ENCODE measurements at regions not wholly inside any gene's neighbourhood (a gene's known extent, or its start where the extent isn't known, plus 50 kb on each side); places are given as distances from the start of the nearest gene placed in this dataset.

DNA sequence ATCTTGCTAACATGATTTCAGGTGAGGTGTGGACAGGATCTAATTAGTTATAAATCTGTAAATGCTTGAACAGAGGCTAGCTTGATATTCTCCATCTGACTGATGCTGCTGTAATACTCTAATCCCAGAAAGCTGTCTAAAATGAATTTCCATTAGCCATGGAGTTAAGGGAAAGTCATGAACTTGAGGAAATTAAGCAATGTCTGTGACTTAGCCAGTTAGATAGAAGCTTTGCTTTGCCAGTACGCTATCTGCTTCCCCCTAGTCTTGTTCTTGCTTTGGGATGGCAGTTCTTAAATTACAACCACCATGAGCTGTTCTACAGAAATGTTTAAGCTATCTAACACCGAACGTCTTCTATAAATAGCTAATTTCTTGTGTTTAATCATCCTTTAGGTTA, 195.7 kb downstream of the PRL start:
- dilution Hi-C loops (cut with MboI; ENCODE audit: extremely low pct_ligation_motif_present, low sequenced_read_pairs): no loop called here
- DNase-seq (ENCODE audit: low read depth, low spot score): no peak
- BruUV-seq (replicated peaks): no TSS peak
- no peak for FAIRE-seq
- Histone ChIP-seq H3K9ac (replicated peaks; ENCODE audit: extremely low read depth, insufficient read depth, low read length) (no peak overlapping the region), H3K36me3 (ENCODE audit: control insufficient read depth in 2 of 2, extremely low read depth in 1 of 2, insufficient read depth in 2 of 2, low read length in 2 of 2) (no peaks in the 10 kb centered on the region), H3K4me2 (ENCODE audit: insufficient read depth, low read length) (no peak overlapping the region), H3K9me3 (replicated peaks; ENCODE audit: control insufficient read depth, insufficient read depth, low read length) (no peaks in the 10 kb centered on the region), H3K27ac (ENCODE audit: insufficient read depth, low read depth, low read length) (no peak overlapping the region), H3K4me1 (ENCODE audit: control insufficient read depth, extremely low read depth, insufficient read depth, low read length) (peaks cover 4% of the 10 kb centered on the region), H3K4me3 (replicated peaks in 1 of 3; ENCODE audit: insufficient read depth in 1 of 3, low read depth in 1 of 3, low read length in 3 of 3) (no peak overlapping the region), H4K20me1 (replicated peaks; ENCODE audit: control insufficient read depth, extremely low read depth, insufficient read depth, low read length) (no peaks in the 10 kb centered on the region), H3K27me3 (ENCODE audit: control insufficient read depth in 2 of 2, insufficient read depth in 2 of 2, low read length in 2 of 2) (no peaks in the 10 kb centered on the region), H3K9me1 (replicated peaks; ENCODE audit: control insufficient read depth, extremely low read depth, insufficient read depth, low read length) (no peaks in the 10 kb centered on the region), H3K79me2 (ENCODE audit: control insufficient read depth, insufficient read depth, low read length) (no peaks in the 10 kb centered on the region), H2AFZ (ENCODE audit: low read depth, low read length) (no peak overlapping the region)
- intact Hi-C loops (cut with micrococcal nuclease): no loop called here
- TF ChIP-seq POLR2AphosphoS5 (IDR thresholded peaks at IDR 0.05; ENCODE audit: insufficient read depth, low read depth, low read length): no peak
- TF ChIP-seq GATA2 (IDR thresholded peaks at IDR 0.05; ENCODE audit: insufficient read depth, insufficient read length, low read depth, low read length): no peak
- TF ChIP-seq, protein P1, sequence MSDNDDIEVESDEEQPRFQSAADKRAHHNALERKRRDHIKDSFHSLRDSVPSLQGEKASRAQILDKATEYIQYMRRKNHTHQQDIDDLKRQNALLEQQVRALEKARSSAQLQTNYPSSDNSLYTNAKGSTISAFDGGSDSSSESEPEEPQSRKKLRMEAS (IDR thresholded peaks at IDR 0.05; ENCODE audit: insufficient read depth, insufficient read length): no peak
- TF ChIP-seq JUN (IDR thresholded peaks at IDR 0.05; ENCODE audit: borderline replicate concordance, insufficient read depth, insufficient read length, low read depth): no peak
- no peak for TF ChIP-seq EZH2 (IDR thresholded peaks at IDR 0.05; ENCODE audit: borderline replicate concordance, low read depth, low read length, severe bottlenecking)
- TF ChIP-seq FOS (IDR thresholded peaks at IDR 0.05; ENCODE audit: borderline replicate concordance, insufficient read depth, low read length): no peak
- TF ChIP-seq POLR2A (IDR thresholded peaks at IDR 0.05; ENCODE audit: low read depth, low read length): no peak
- TF ChIP-seq, protein P2, sequence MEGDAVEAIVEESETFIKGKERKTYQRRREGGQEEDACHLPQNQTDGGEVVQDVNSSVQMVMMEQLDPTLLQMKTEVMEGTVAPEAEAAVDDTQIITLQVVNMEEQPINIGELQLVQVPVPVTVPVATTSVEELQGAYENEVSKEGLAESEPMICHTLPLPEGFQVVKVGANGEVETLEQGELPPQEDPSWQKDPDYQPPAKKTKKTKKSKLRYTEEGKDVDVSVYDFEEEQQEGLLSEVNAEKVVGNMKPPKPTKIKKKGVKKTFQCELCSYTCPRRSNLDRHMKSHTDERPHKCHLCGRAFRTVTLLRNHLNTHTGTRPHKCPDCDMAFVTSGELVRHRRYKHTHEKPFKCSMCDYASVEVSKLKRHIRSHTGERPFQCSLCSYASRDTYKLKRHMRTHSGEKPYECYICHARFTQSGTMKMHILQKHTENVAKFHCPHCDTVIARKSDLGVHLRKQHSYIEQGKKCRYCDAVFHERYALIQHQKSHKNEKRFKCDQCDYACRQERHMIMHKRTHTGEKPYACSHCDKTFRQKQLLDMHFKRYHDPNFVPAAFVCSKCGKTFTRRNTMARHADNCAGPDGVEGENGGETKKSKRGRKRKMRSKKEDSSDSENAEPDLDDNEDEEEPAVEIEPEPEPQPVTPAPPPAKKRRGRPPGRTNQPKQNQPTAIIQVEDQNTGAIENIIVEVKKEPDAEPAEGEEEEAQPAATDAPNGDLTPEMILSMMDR (IDR thresholded peaks at IDR 0.05; ENCODE audit: extremely low read depth in 1 of 2, insufficient read depth in 1 of 2, low read depth in 1 of 2, low read length in 2 of 2): no peak
- TF ChIP-seq MYC (IDR thresholded peaks at IDR 0.05; ENCODE audit: low read depth, low read length): no peak
- ChIA-PET CTCF (interaction anchor here (1.8 kb wide), 1 partner anchor 11 kb away, joined by 5 read pairs; no protein-coding TSS in a partner anchor), POLR2A (no interaction called here)

Measured in endothelial cell of umbilical vein (primary cell).